T-helper 2 cell (primary cell): ENCODE measurements at regions not wholly inside any gene's neighbourhood (a gene's known extent, or its start where the extent isn't known, plus 50 kb on each side); places are given as distances from the start of the nearest gene placed in this dataset.
A peak's percentile ranks its signal among the peaks of the same experiment; 100 is the strongest.

Source experiments
- DNase-seq, 5 experiments: peaks; one replicate each; pipeline versions ENCODE4 v3.0.0 to v3.0.0-alpha.2; 2012 to 2022

DNA sequence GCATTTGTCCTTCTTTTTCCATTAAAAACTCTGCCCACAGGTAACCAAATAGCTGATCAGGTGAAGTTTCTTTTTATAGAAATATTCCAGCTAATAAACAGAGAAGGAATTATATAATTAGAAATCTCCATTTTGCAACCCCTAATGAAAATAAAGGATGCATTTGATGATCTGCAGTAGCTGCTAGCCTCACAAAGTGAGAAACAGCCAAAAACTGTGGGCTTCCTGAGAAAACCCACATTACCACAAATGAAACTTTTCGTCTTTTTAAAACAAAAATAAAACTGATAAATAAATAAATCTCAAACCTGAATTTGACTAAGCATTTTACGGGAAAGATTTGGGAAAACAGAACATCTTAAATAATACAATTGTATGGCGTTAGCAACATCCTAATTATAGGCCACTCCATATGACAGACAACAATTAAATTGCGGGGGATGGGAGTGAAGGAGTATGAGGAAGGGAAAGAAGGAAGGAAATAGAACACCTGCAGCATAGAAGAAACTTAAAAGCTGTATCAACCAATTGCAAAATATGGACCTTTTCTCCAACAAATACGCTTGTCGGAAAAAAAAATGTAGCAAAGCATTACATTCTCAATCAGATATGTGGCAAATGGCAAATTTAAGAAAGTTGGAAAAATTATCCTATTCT is 283.0 kb upstream of the ITGA1 start:
- DNase-seq = peak in 1 of 5 experiments; percentile 73

DNA sequence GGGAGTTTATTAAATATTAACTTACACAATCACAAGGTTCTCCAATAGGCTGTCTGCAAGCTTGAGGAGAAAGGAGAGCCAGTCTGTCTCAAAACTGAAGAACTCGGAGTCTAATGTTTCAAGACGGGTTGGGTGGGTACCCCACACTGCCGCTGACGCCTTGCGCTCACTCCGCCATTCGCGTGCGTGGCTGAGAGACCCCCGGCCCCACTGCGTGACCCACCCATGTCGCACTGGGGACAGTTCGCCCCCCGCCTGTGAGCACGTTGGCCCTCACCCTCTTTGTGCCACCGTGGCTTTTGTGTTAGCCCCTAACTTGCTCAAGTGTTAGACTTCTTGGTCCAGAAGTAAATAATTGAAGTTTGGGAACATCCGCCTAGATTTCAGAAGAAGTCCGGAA is 270.0 kb upstream of the ITGA1 start:
- no peak for DNase-seq

DNA sequence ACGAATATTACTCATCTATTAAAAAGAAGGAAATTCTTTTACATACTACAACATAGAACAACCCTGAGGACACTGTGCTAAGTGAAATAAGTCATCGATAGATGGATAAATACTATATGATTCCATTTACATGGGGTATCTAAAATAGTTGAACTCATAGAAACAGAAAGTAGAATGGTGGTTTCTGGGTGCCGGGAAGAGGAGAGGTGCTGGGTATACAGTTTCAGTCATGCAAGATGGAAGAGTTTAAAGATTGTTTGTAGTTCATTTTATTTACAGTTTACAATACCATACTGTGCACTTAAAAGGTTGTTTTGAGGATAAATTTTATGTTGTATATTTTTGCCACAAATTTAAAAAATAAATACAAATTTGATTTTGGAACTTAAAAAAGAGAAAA is 267.5 kb upstream of the ITGA1 start:
- DNase-seq = peak in 1 of 5 experiments; percentile 8

DNA sequence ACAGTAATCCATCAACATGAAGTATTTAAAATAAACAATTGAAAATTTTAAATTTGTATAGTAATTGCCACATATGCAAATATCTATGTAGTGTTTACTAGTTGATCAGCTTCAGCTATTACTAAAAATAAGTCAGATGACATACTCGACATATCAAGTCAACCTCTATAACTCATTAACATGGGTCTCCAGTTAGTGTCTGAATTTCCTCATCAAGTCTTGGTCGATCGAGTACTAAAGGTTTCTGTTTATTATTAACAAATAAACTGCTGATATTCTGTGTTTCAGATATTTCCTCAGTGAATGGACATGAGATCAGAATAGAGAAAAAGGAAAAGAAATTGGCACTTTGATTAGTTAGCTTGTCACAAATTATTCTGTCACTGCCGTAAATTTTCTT is 266.5 kb upstream of the ITGA1 start:
- no peak for DNase-seq

DNA sequence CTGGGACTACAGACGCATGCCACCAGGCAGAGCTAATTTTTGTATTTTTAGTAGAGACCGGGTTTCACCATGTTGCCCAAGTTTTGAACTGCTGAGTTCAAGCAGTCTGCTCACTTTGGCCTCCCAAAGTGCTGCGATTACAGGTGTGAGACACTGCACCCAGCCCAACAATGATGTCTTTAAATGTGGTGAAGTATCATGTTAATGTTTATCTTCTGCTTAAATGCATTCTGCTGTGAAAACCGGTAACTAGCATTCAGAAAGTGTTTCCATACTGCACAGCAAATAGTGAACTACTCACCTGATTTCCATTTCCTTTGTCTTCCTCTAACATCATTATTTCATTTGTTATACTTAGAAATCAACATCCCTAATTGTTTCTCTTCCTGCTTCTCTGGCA is 264.0 kb upstream of the ITGA1 start:
- no peak for DNase-seq

DNA sequence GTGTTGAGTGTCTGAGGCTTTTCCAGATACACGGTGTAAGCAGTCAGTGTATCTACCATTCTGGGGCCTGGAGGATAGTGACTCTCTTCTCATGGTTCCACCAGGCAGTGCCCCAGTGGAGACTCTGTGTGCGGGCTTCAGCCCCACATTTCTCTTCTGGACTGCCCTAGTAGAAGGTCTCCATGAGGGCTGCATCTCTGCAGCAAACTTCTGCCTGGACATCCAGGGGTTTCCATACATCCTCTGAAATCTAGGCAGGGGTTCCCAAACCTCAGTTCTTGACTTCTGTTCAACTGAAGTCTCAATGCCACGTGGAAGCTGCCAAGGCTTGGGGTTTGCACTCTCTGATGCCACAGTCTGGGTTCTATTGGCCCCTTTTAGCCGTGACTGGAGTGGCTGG is 256.6 kb upstream of the ITGA1 start:
- DNase-seq = peak in 1 of 5 experiments; percentile 12

DNA sequence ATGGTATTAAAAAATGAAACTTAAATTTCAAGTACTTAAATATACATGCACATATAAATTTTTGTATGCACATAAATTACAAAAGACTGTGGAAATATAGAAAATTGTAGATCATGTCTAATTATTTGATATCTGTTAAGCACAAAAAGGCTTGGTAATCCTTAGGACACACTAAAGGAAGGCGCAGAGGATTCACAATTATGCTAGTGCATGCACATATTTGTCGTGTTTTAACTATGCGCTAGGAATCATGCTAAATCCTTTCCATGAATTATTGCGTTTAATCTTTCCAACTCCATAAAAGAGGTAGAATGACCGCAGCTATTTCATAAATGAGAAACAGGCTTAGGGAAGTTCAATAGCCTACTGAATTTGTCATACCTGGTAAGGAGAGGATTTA is 244.1 kb upstream of the ITGA1 start:
- DNase-seq = no peak

DNA sequence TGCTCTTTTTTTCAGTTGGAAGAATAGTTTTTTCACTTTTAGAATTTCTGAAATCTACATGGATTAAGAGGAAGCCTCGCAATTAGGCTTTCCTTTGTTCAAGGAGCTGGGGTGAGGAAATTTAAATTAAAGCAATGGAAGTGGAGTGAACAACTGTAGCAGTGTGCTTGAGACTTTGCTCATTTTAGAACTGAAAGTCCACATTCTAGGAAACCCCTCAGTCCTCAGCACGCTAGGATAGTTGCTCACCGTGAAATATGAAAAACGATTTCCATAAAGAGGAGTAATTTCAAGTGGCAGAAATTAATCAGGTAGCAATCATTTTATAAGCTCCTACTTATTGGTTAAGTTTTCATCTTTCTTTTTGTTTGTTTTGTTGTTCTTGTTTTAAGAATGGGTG is 243.0 kb upstream of the ITGA1 start:
- DNase-seq = no peak

DNA sequence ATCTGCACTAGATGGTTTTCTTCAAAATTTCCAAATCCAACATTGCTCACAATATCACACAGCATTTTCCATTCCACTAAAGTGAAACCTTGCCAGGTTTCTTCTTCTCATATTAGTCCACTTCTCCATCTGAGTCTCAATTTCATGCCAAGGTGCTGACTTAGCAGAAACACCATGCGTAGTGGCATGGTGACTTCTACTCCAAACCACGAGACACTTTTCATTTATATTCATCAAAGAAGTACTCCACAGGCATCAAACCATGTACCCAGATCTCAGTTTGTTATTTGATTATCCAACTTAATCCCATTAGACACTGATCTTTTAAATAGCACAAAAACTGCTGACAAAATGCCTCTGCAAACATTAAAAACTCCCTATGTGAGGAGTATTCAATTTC is 233.4 kb upstream of the ITGA1 start:
- DNase-seq = no peak

DNA sequence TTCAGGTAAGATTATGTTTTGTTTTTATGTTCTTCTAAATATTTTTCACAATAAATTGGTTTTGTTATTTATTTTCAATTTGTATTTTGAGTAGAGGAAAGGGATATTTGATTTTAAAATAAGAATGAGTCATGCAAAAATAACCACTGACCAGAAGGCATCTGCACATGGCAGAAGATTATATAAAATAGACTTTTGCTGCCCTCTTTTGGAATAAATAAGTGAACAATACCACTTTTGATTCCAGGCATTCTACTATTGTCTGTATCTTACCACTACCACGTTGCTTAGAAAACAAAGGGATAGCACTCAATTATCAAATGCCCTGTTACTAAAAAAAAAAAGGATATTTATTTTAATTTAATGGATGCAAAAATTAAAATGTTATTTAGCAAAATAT is 227.3 kb upstream of the ITGA1 start:
- DNase-seq = peak in 1 of 5 experiments; percentile 24

DNA sequence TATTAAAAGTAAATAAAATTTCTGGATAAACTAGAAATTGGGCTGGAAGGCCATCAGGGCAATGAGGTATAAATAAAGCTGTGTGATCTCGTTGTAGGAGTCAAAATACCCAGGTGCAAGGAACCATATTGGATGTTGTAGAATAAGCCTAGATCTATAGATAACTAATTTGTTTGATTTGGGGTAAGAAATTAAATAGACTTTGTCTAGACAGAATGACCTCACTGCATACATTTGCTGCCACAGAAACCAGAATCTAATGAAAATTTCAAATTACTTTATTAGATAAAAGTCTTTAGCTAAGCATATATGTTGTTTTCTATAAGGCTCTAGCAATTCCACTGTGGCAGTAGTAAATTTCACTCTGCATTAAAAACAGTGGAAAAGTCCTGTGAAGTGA is 225.2 kb upstream of the ITGA1 start:
- no peak for DNase-seq

DNA sequence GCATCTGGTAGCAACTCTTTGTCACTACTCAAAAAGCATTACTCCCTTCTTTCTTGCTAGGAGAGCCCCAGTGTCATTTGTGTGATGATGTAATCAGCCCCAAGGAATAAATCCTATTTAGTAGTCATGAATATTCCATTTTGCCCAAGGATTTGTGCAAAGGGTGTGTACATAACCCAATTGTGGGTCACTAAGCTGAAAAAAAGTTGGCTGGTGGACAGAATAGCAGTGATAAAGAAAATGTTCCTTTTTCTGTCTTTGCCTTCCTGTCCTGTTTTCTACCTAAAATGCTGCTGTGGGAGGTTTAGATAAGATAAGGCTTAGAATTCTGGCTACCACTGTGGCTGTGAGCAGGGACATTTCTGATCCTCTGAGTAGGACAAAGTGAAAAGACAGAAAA is 223.1 kb upstream of the ITGA1 start:
- DNase-seq = no peak

DNA sequence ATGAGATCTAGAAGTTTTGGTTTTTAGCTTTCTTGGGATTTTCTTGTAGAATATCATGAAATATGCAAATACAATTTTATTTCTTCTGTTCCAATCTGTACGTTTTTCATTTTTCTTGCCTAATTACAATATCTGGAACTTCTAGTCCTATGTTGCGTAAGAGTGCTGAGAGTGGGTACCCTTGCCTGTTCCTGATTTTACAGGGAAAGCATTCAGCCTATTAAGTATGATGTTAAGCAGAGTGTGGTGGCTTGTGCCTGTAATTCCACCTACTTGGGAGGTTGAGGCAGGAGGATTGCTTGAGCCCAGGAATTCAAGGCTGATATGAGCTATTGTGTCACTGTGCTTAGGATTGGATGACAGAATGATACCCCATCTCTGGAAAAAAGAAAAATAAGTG is 210.2 kb upstream of the ITGA1 start:
- no peak for DNase-seq

DNA sequence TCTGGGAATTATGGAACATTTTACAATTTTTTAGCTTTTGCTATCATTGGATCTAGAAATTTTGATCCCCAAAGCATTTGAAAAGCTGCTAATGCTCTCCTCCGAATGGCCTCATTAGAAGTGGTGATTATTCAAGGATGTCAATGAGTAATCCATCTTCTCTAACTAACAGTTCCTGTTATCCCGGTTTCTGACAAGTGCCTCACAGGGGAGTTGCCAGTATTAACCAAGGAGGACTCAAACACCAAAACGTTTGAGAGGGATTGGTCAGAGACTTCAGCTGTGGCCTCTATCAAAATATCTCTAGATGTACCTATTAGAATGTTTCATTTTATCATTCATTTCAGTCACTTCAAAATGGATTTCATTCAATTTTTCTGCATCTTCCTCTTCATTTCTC is 208.3 kb upstream of the ITGA1 start:
- no peak for DNase-seq

DNA sequence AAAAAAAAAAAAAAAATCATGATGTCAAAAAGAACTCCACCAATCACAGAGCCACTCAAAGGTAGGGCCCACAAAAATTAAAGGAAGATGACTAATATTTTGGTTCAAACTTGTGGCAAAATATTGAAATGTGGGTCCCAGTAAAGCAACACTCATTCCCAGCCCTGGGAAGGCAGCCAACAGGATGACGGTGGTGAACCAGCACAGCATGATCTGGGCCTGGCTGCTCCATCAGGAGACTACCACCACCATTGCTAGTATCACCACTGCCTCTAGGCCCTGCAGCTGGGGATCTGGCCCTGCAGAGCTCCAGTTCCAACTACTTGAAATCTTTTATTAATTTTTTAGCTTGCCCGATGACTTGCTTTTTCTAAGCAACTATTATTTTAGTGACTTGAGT is 206.8 kb upstream of the ITGA1 start:
- DNase-seq = no peak

DNA sequence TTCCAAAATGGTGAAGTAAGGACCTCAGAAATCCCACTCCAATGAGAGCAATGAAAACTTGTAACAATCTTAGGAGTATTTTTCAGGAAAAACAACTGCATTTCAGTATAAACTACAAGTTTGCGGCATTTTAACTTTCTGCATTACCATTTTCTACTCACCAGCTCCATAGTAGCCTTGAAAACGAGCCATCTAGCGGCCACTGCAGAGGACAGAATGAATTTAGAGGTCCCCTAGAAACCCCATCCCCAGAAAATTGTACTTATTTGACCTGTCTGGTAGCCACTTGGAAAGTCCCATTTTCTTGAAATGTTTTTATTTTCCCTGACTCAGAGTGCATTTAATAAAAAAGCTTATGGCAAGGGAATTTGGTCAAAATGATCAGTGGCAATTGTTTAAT is 205.4 kb upstream of the ITGA1 start:
- DNase-seq = no peak

DNA sequence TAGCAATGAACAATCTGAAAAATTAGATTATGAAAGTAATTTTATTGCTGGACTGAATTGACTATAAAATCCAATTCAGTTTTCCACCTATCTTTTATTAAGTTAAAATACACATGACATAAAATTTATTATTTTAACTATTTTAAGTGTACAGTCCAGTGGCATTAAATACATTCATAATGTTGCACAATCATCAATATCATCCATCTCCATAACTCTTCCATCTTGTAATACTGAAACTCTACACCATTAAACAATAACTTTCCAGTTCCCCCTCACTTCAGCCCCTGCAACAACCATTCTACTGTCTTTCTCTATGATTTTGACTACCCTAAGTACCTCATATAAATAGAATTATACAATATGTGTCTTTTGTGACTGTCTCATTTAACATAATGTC is 200.6 kb upstream of the ITGA1 start:
- no peak for DNase-seq

DNA sequence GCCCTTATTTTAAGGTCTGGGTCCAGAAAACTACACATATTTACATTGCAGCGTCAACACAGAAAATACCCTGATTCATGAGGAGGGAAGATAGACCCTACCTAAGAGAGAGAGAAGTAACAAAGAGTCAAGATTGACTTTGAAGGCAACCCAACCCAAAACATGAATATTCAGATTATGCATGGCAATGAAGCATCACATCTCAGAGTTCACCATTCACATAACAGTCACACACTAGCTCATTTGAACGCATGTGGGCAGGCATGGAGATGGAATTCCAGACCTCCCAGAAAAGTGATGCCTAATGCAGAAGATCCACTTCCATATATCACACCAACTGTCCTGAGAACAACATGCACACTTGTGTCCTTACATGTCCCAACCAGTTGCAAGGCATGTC is 190.1 kb upstream of the ITGA1 start:
- no peak for DNase-seq

DNA sequence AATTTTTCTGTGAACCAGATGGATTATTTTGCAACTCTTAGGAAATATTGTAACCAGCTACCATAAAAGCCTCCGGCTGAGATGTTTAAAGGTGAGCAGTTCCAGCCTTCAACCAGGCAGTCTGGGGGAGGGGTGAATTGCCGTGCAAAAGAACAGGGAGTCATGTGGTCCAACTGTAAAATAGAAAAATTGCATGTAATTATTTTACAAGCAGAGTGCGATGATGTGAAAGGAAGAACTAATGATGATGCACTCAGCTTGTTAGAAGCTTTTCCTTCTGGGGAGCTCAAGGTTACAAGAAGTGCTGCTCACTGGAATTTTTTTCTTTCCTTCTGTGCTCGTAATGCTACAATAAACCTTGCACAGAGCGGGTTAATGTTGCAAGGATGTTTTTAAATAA is 188.7 kb upstream of the ITGA1 start:
- DNase-seq = no peak

DNA sequence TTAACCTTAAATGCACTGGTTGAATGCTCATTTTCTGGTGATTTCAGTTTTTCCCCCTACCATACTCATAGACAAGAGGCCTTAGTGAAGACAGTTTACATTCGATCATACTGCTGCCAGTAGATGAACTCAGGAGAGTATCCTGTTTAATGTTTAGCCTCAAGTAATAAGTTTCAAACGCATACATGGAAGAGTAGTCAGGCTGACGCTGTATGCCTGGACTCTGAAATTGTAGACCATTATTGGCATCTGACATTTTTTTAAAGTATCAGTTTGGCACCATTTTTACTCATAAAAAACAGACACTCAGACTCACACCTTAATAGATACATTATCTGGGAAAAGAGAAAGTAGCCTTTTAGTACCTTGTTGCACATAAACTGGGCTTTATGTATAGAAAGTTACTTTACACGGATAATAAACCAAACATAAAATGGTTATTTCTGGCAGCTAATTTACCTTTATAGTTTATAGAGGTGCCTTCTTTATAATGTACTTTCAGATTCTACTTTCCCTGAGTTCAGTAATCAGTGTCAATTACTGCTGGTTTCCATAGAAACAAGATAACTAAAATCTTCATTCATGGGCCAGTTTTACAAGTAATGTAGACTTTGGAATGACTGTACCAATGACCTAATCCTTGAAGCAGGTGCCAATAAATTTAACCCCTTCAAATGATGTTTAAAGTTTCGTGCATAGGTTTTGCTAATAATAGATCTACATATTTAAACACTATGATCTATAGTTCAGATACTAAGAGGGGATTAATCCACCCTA is 183.8 kb upstream of the ITGA1 start:
- DNase-seq = no peak

DNA sequence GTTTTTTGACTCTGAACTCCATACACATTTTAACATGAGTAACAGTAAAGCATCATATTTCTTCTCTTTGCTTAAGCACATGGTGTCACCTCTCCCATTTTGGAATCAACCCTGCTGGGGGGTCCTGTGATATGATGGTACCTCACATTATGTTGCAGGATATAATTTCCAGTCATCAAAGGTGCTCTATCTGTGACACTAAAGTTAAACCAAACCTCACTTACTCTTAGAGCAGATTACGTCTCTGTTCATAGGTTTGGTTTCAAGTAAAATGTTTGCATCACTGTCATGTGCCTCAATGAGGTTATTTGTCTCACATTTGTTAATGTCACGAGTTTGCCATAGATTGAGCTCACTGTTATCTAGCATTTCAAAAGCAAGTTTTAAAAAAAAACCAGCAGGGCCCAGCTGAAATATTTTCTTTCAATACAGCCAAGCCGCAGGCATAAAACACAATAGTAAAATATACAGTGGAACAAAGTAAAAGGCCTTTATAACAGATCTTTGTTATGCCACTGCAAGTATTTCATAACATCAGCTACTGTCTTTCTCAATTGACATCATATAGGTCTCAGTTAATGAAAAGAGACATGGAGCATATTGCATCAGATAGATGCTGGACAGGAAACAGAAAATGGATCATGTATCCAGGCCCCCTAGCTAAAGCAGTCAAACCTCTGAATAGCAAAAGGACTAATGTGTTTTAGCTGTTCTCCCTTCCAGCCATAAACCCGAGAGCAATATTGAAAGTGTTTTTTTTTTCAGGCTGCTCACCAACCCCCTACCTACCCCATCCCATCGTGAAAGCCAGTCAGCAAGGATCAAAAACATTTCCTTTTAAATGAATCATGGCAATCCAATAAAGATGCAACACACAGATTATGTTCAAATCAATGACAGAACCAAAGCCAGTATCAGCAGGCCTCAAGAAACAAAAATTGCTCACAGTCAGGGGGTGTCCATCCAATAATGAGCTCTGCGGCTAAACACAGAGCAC is 182.1 kb upstream of the ITGA1 start:
- no peak for DNase-seq

DNA sequence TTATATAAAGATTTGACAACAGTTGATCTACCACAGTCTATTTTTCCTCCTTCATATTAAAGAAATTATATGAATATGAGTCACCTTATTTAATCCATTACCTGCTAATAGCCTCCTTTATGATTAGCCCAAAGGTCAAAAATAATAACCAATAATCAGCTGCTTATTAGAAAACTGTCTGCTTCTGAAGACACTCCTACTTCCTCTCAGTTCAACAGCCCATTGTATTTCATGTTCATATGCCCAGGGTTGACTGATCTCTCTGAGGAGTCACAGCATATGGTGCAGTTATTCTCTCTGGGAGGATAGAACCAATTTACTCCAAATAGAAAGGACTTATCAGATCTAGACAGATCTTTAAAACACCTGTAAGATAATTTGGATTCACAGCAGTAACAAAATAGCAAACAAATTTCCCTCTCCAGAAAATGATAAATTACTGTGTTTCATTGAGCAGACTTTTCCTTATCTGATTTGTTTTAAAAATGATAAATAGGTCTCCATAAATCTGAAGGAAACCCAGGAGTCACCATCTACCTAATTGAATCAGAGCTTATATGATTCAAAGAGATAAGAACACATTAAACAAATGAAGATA is 180.4 kb upstream of the ITGA1 start:
- no peak for DNase-seq

DNA sequence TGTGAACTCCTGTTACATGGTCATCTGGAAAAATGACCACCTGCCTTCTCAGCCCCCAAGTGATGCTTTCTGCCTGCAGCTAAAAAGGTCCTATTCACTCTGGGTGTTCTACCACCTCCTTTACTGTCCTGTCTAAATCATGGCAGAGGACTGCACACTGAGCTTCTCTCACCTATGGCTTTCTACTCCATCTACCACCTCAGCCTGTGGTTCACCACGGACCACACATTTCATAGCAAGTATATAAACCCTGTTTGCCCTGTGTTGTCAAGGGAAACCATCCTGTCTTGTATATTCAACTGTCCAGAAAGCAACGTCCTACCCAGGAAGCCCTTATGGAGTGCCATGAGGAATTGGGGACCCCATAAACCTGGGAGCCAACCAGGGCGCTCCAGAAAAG is 167.4 kb upstream of the ITGA1 start:
- DNase-seq = peak in 1 of 5 experiments; percentile 59
